Neural cell (in vitro differentiated cells): ENCODE measurements at regions not wholly inside any gene's neighbourhood (a gene's known extent, or its start where the extent isn't known, plus 50 kb on each side); places are given as distances from the start of the nearest gene placed in this dataset.

Source experiments
- H2AFZ ChIP-seq: fragments of 200-600, 300-800 bp; sonication (generic), shearing (Covaris generic); 2 replicates; pipeline ENCODE4 v1.6.0; 2014; ENCODE audit warnings: low read depth, mild to moderate bottlenecking, antibody characterized with exemption, low read length, moderate library complexity
- H3F3A ChIP-seq: fragments of 200-600 bp; shearing (Covaris generic); 2 replicates; pipeline ENCODE4 v1.6.1; 2016; ENCODE audit warnings: mild to moderate bottlenecking, moderate library complexity, mixed read lengths, antibody characterized with exemption, low read length; ENCODE audit not compliant: insufficient read depth, poor library complexity, severe bottlenecking
- H3K27ac ChIP-seq: fragments of 200-600, 300-800 bp; sonication (generic), shearing (Covaris generic); 2 replicates; pipeline ENCODE4 v1.5.1; 2014; ENCODE audit warnings: mild to moderate bottlenecking, low read length, moderate library complexity
- H3K27me3 ChIP-seq: fragments of 300-800, 200-600 bp; sonication (generic), shearing (Covaris generic); 2 replicates; pipeline ENCODE4 v1.6.0; 2014; ENCODE audit warnings: mild to moderate bottlenecking, low read depth, low read length, moderate library complexity; ENCODE audit not compliant: insufficient read depth
- H3K36me3 ChIP-seq: fragments of 300-800, 200-600 bp; sonication (generic), shearing (Covaris generic); 2 replicates; pipeline ENCODE4 v1.5.1; 2014; ENCODE audit warnings: mild to moderate bottlenecking, antibody characterized with exemption, low read length, moderate library complexity; ENCODE audit not compliant: insufficient read depth
- H3K4me2 ChIP-seq: fragments of 300-800, 200-600 bp; sonication (generic), shearing (Covaris generic); 2 replicates; pipeline ENCODE4 v1.6.0; 2014; ENCODE audit warnings: mild to moderate bottlenecking, low read length
- H3K4me3 ChIP-seq: fragments of 300-800, 200-600 bp; sonication (generic), shearing (Covaris generic); 2 replicates; pipeline ENCODE4 v1.5.1; 2014; ENCODE audit warnings: mild to moderate bottlenecking, low read length, moderate library complexity
- H3K79me2 ChIP-seq: fragments of 200-600 bp; shearing (Covaris generic); replicated peaks from 2 replicates; pipeline ENCODE4 v1.6.0; 2014; ENCODE audit warnings: mild to moderate bottlenecking, low read length, moderate library complexity; ENCODE audit not compliant: insufficient read depth
- H3K9ac ChIP-seq: fragments of 300-800, 200-600 bp; sonication (generic), shearing (Covaris generic); 2 replicates; pipeline ENCODE4 v1.6.1; 2016; ENCODE audit warnings: mild to moderate bottlenecking, low read length, mixed read lengths
- H3K9me2 ChIP-seq: fragments of 200-600 bp; shearing (Covaris generic); 2 replicates; pipeline ENCODE4 v1.6.1; 2016; ENCODE audit warnings: mild to moderate bottlenecking, low read length, mixed read lengths; ENCODE audit not compliant: insufficient read depth
- H3K9me3 ChIP-seq: fragments of 200-600, 300-800 bp; sonication (generic), shearing (Covaris generic); 2 replicates; pipeline ENCODE4 v1.6.1; 2016; ENCODE audit warnings: mild to moderate bottlenecking, mixed run types, low read length, moderate library complexity, mixed read lengths
- H4K20me1 ChIP-seq: fragments of 200-600 bp; shearing (Covaris generic); 2 replicates; pipeline ENCODE4 v1.6.1; 2016; ENCODE audit warnings: mild to moderate bottlenecking, mixed run types; ENCODE audit not compliant: insufficient read depth
- EP300 ChIP-seq: fragments of 450-650 bp; conservative IDR thresholded peaks from 2 replicates; pipeline ENCODE4 v1.6.1; 2014; ENCODE audit warnings: antibody characterized with exemption, mild to moderate bottlenecking, moderate library complexity; ENCODE audit not compliant: poor library complexity, severe bottlenecking
- EZH2 ChIP-seq: fragments of 200-600, 300-800 bp; shearing (Covaris generic), sonication (generic); IDR thresholded peaks from 2 replicates; pipeline ENCODE4 v1.6.1; 2014; ENCODE audit warnings: antibody characterized with exemption, low read length, borderline replicate concordance, mild to moderate bottlenecking; ENCODE audit not compliant: insufficient read depth, poor library complexity, severe bottlenecking
- MXI1 ChIP-seq: fragments of 450-650 bp; conservative IDR thresholded peaks from 2 replicates; pipeline ENCODE4 v1.6.1; 2014; ENCODE audit warnings: antibody characterized with exemption, mild to moderate bottlenecking; ENCODE audit not compliant: poor library complexity, severe bottlenecking
- POLR2AphosphoS5 ChIP-seq: IDR thresholded peaks from 2 replicates; pipeline ENCODE4 v1.6.1; 2012
- RAD21 ChIP-seq: fragments of 450-650 bp; conservative IDR thresholded peaks from 2 replicates; pipeline ENCODE4 v1.6.1; 2014; ENCODE audit warnings: antibody characterized with exemption, mild to moderate bottlenecking, moderate library complexity
- SMC3 ChIP-seq: fragments of 450-650 bp; conservative IDR thresholded peaks from 2 replicates; pipeline ENCODE4 v1.6.1; 2014; ENCODE audit warnings: antibody characterized with exemption, mild to moderate bottlenecking, moderate library complexity; ENCODE audit not compliant: poor library complexity
- TAF1 ChIP-seq: IDR thresholded peaks from 2 replicates; pipeline ENCODE4 v1.6.1; 2012; ENCODE audit warnings: low read depth
- TF ChIP-seq, protein P1 (sequence below): IDR thresholded peaks from 2 replicates; pipeline ENCODE4 v1.6.1; 2012; ENCODE audit warnings: borderline replicate concordance
- TF ChIP-seq, protein P2 (sequence below): fragments of 450-650 bp; IDR thresholded peaks from 2 replicates; pipeline ENCODE4 v1.5.1; 2014; ENCODE audit warnings: antibody characterized with exemption, mild to moderate bottlenecking, moderate library complexity; ENCODE audit not compliant: poor library complexity, severe bottlenecking

DNA sequence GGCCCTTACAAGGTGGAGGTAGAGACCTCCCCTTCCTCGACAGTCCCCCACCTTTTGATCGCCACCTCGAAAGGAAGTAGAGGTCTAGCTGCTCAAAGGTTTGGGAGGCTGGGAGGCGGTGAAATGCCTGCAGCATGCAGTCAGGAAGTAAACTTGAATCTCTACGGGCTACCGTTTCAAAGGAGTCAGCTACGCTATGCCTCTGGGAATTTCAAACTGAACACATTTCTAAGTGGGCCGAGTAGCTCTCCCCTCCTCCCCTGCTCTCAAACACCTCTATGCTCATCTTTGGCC is 68.0 kb downstream of the CXCL12 start (continued):
- TF ChIP-seq MXI1: no peak

DNA sequence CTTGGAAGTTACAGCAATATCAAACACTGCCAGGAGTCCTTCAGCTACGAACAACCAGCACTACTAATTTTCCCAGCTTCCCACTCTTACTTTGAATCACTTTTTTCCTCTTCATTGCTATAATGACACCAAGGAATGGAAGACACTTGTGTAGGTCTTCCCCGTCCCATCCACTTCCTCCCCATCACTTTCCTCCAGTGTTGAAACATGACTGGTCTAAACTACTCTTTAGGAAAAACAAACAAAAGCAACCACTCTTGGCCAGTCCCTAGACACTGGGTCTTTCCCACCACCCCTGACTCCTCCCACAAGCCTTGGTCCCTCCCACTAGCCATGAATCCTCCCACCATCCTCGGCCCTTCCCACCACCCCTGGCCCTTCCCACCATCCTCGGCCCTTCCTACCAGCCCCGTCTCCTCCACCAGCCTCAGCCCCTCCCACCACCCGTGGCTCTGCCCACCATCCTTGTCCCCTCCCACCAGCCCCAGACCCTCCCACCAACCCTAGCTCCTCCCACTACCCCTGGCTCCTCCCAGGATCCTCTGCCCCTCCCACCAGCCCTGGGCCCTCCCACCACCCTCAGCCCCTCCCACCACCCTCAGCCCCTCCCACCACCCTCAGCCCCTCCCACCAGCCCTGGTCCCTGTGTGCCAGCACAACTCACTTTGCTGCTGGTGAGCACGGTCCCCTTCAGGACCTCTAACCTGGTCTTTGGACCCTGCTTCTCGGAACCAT is 68.5 kb downstream of the CXCL12 start:
- no peak overlapping the region for H2AFZ ChIP-seq
- H3K27me3 ChIP-seq: no peaks in the 10 kb centered on the region
- no peaks in the 10 kb centered on the region for H3K9me3 ChIP-seq
- H3F3A ChIP-seq: no peaks in the 10 kb centered on the region
- H3K36me3 ChIP-seq: no peaks in the 10 kb centered on the region
- TF ChIP-seq RAD21 (no peak), EP300 (no peak), EZH2 (no peak), MXI1 (no peak), POLR2AphosphoS5 (no peak), TAF1 (no peak)
- TF ChIP-seq, protein P1, sequence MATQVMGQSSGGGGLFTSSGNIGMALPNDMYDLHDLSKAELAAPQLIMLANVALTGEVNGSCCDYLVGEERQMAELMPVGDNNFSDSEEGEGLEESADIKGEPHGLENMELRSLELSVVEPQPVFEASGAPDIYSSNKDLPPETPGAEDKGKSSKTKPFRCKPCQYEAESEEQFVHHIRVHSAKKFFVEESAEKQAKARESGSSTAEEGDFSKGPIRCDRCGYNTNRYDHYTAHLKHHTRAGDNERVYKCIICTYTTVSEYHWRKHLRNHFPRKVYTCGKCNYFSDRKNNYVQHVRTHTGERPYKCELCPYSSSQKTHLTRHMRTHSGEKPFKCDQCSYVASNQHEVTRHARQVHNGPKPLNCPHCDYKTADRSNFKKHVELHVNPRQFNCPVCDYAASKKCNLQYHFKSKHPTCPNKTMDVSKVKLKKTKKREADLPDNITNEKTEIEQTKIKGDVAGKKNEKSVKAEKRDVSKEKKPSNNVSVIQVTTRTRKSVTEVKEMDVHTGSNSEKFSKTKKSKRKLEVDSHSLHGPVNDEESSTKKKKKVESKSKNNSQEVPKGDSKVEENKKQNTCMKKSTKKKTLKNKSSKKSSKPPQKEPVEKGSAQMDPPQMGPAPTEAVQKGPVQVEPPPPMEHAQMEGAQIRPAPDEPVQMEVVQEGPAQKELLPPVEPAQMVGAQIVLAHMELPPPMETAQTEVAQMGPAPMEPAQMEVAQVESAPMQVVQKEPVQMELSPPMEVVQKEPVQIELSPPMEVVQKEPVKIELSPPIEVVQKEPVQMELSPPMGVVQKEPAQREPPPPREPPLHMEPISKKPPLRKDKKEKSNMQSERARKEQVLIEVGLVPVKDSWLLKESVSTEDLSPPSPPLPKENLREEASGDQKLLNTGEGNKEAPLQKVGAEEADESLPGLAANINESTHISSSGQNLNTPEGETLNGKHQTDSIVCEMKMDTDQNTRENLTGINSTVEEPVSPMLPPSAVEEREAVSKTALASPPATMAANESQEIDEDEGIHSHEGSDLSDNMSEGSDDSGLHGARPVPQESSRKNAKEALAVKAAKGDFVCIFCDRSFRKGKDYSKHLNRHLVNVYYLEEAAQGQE: no peak
- H3K9me2 ChIP-seq: no peaks in the 10 kb centered on the region
- H3K27ac ChIP-seq: no peak overlapping the region
- H3K9ac ChIP-seq: no peak overlapping the region
- H3K4me3 ChIP-seq: no peak overlapping the region
- no peak overlapping the region for H3K4me2 ChIP-seq
- no peaks in the 10 kb centered on the region for H4K20me1 ChIP-seq
- H3K79me2 ChIP-seq: no peaks in the 10 kb centered on the region

DNA sequence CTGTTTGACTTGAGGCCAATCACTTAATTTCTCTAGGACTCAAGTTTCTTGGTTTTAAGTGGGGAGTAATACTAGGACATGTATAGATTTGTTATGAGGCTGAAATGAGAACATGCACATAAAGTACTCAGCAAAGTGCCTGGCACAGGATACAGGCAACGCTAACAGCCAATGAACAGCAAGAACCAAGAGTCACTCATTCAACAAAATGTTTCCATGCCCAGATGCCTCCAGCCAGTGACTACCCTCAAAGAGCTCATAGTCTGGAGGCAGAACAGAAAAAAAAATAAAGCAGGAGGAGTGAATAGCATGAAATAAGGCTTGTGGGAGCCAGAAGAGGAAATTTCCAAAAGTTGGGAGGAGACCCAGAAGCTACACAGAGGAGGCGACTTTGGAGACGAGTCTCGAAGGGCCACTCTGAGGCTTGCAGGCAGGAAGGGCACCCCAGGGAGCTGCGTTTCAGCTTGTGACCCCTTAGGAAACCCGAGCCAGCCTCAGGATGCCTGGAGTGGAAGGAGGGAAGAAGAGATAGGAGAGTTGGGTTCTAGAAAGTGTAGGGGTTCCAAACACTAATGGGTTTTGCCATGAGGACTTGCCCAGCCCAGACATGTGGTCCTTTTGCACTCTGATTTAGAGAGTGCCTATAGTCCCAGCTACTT is 70.0 kb downstream of the CXCL12 start:
- H3K4me3 ChIP-seq: no peak overlapping the region
- no peaks in the 10 kb centered on the region for H3K9me3 ChIP-seq
- H3K79me2 ChIP-seq: no peaks in the 10 kb centered on the region
- no peaks in the 10 kb centered on the region for H4K20me1 ChIP-seq
- no peak overlapping the region for H3K9ac ChIP-seq
- no peak for TF ChIP-seq RAD21
- no peaks in the 10 kb centered on the region for H3F3A ChIP-seq
- H3K27me3 ChIP-seq: peaks cover 3% of the 10 kb centered on the region
- H3K9me2 ChIP-seq: no peaks in the 10 kb centered on the region
- H3K36me3 ChIP-seq: no peaks in the 10 kb centered on the region
- no peak overlapping the region for H3K4me2 ChIP-seq
- H3K27ac ChIP-seq: no peak overlapping the region
- no peak overlapping the region for H2AFZ ChIP-seq

DNA sequence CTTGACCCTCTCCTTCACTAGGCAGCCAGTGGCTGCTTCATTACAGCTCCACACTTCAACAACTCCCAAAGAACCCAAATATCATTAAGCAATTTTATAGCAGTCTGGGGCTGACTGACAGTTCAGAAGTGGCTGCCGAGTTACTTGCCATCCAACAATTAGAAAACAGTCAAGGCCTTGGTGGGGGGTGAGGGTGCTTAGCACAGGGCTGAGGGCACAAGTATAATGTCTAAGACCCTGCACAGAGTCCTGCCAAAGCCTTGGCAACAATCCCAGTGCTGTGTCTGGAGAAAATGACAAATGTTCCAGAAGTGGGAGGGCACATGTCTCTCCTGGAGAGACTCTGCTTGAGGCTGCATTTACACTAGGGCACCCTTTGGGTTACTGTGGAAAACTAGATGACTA is 71.1 kb downstream of the CXCL12 start:
- H3K4me2 ChIP-seq: no peak overlapping the region
- H3K27ac ChIP-seq: no peak overlapping the region
- no peaks in the 10 kb centered on the region for H3K79me2 ChIP-seq
- no peak overlapping the region for H3K4me3 ChIP-seq
- no peaks in the 10 kb centered on the region for H3K36me3 ChIP-seq
- TF ChIP-seq TAF1 (no peak), RAD21 (no peak), EZH2 (no peak), SMC3 (no peak), POLR2AphosphoS5 (no peak)
- TF ChIP-seq, protein P2, sequence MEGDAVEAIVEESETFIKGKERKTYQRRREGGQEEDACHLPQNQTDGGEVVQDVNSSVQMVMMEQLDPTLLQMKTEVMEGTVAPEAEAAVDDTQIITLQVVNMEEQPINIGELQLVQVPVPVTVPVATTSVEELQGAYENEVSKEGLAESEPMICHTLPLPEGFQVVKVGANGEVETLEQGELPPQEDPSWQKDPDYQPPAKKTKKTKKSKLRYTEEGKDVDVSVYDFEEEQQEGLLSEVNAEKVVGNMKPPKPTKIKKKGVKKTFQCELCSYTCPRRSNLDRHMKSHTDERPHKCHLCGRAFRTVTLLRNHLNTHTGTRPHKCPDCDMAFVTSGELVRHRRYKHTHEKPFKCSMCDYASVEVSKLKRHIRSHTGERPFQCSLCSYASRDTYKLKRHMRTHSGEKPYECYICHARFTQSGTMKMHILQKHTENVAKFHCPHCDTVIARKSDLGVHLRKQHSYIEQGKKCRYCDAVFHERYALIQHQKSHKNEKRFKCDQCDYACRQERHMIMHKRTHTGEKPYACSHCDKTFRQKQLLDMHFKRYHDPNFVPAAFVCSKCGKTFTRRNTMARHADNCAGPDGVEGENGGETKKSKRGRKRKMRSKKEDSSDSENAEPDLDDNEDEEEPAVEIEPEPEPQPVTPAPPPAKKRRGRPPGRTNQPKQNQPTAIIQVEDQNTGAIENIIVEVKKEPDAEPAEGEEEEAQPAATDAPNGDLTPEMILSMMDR: no peak
- no peaks in the 10 kb centered on the region for H3K9me3 ChIP-seq
- peaks cover 3% of the 10 kb centered on the region for H3K27me3 ChIP-seq
- H3K9ac ChIP-seq: no peak overlapping the region
- H4K20me1 ChIP-seq: no peaks in the 10 kb centered on the region
- no peaks in the 10 kb centered on the region for H3F3A ChIP-seq
- H2AFZ ChIP-seq: no peak overlapping the region
- H3K9me2 ChIP-seq: no peaks in the 10 kb centered on the region
